NCI-H2107 treated with DMSO at 0.1 percent for 48 hours (cell line): ENCODE measurements at regions not wholly inside any gene's neighbourhood (a gene's known extent, or its start where the extent isn't known, plus 50 kb on each side); places are given as distances from the start of the nearest gene placed in this dataset.
A peak's percentile ranks its signal among the peaks of the same experiment; 100 is the strongest.

Source experiments
- DNase-seq: peaks from one replicate; lab custom pipeline; 2025; ENCODE audit not compliant: unreplicated experiment; lab: John Stamatoyannopoulos, UW

- DNase-seq = no peak
These were observed 125.5 kb upstream of the KLF3 start for GRCh38 chr4:38538517-38538916.

- DNase-seq = no peak
These were observed 124.5 kb upstream of the KLF3 start for GRCh38 chr4:38539501-38539900.

GRCh38 chr4:38547052-38547451 lies 116.9 kb upstream of the KLF3 start:
- no peak for DNase-seq

- no peak for DNase-seq
These were observed 115.7 kb upstream of the KLF3 start for GRCh38 chr4:38548256-38548655.

GRCh38 chr4:38559374-38559773 lies 104.6 kb upstream of the KLF3 start:
- no peak for DNase-seq

- no peak for DNase-seq
These were observed 103.7 kb upstream of the KLF3 start for GRCh38 chr4:38560340-38560739.

- no peak for DNase-seq
These were observed 103.0 kb upstream of the KLF3 start for GRCh38 chr4:38560768-38561558.

- no peak for DNase-seq
These were observed 101.2 kb upstream of the KLF3 start for GRCh38 chr4:38562751-38563198.

GRCh38 chr4:38563707-38564495 lies 100.1 kb upstream of the KLF3 start:
- DNase-seq = peak; percentile 74

GRCh38 chr4:38565271-38566199 lies 98.5 kb upstream of the KLF3 start:
- DNase-seq = no peak

GRCh38 chr4:38566806-38567398 lies 97.1 kb upstream of the KLF3 start:
- DNase-seq = no peak

- no peak for DNase-seq
These were observed 96.5 kb upstream of the KLF3 start for GRCh38 chr4:38567457-38567856.

- DNase-seq = no peak
These were observed 95.2 kb upstream of the KLF3 start for GRCh38 chr4:38568768-38569167.

- DNase-seq = no peak
These were observed 93.2 kb upstream of the KLF3 start for GRCh38 chr4:38570647-38571276.

GRCh38 chr4:38572793-38573192 lies 91.2 kb upstream of the KLF3 start:
- no peak for DNase-seq

GRCh38 chr4:38574559-38575333 lies 89.3 kb upstream of the KLF3 start:
- DNase-seq = no peak

- no peak for DNase-seq
These were observed 87.2 kb upstream of the KLF3 start for GRCh38 chr4:38576767-38577166.

- DNase-seq = no peak
These were observed 86.5 kb upstream of the KLF3 start for GRCh38 chr4:38577462-38577861.

- no peak for DNase-seq
These were observed 82.4 kb upstream of the KLF3 start for GRCh38 chr4:38581426-38582106.
